Activated CD8-positive, alpha-beta memory T cell treated with anti-CD3 and anti-CD28 coated beads for 4 hours (primary cell): ENCODE measurements at regions not wholly inside any gene's neighbourhood (a gene's known extent, or its start where the extent isn't known, plus 50 kb on each side); places are given as distances from the start of the nearest gene placed in this dataset.
"Not testable (repeated sequence)": the region's sequence is repeated elsewhere in the genome, so short reads cannot be mapped to it uniquely, and the experiment has no call there.

Source experiments
- DNase-seq, 2 donors: peaks; one replicate each; pipeline ENCODE4 v3.0.0-alpha.2; 2020; ENCODE audit warnings: low read depth in 2 of 2

GRCh38 chr17:64772845-64773299, 110.8 kb upstream of the SMURF2 start:
- DNase-seq: no peak

GRCh38 chr17:64771980-64772844, 110.1 kb upstream of the SMURF2 start:
- DNase-seq: no peak

- no peak for DNase-seq
Observed at GRCh38 chr17:64769712-64770111, 107.6 kb upstream of the SMURF2 start.

- DNase-seq: no peak
Observed at GRCh38 chr17:64767269-64767997, 105.3 kb upstream of the SMURF2 start.

GRCh38 chr17:64765191-64765889, 103.2 kb upstream of the SMURF2 start:
- no peak for DNase-seq

GRCh38 chr17:64750891-64751677, 89.0 kb upstream of the SMURF2 start:
- no peak for DNase-seq

GRCh38 chr17:64750478-64750877, 88.4 kb upstream of the SMURF2 start:
- DNase-seq: no peak

GRCh38 chr17:64749306-64749705, 87.2 kb upstream of the SMURF2 start:
- no peak for DNase-seq

GRCh38 chr17:64747938-64748540, 85.9 kb upstream of the SMURF2 start:
- DNase-seq: no peak

- no peak for DNase-seq
Observed at GRCh38 chr17:64742326-64742725, 80.2 kb upstream of the SMURF2 start.

- not testable (repeated sequence) for DNase-seq
Observed at GRCh38 chr17:64741916-64742315, 79.8 kb upstream of the SMURF2 start.

GRCh38 chr17:64741038-64741641, 79.0 kb upstream of the SMURF2 start:
- DNase-seq: no peak

- DNase-seq: no peak
Observed at GRCh38 chr17:64739316-64740058, 77.4 kb upstream of the SMURF2 start.

- DNase-seq: peak in 1 of 2 donors; percentile 10
Observed at GRCh38 chr17:64736804-64737492, 74.8 kb upstream of the SMURF2 start.

- DNase-seq: no peak
Observed at GRCh38 chr17:64732336-64733006, 70.4 kb upstream of the SMURF2 start.

GRCh38 chr17:64730023-64730422, 67.9 kb upstream of the SMURF2 start:
- DNase-seq: not testable (repeated sequence)

GRCh38 chr17:64729201-64729600, 67.1 kb upstream of the SMURF2 start:
- no peak for DNase-seq

GRCh38 chr17:64728041-64728695, 66.1 kb upstream of the SMURF2 start:
- DNase-seq: no peak
